K562 (cell line): ENCODE measurements at regions not wholly inside any gene's neighbourhood (a gene's known extent, or its start where the extent isn't known, plus 50 kb on each side); places are given as distances from the start of the nearest gene placed in this dataset.

Source experiments
- ATAC-seq: fragments of 200-7000 bp; cut with Tn5 transposase; 3 replicates; pipeline ENCODE4 v1.9.1; 2020; ENCODE audit warnings: moderate library complexity
- BruUV-seq: library from RNA; stranded (reverse); fragments of 400-500 nt; replicated peaks from 2 replicates; lab custom pipeline; 2021; lab: Mats Ljungman, UMichigan
- CTCF ChIA-PET: fragments of 300-600 bp; formaldehyde crosslinking; extraction: SDS; loops from one replicate; lab custom pipeline; 2021; ENCODE audit warnings: low intra/inter-chr PET ratio; lab: Yijun Ruan, JAX
- POLR2A ChIA-PET: fragments of 300-600, 350-650 bp; sonication (Branson Sonifier 250); formaldehyde crosslinking; extraction: SDS; loops from one replicate; lab custom pipeline; 2021; ENCODE audit warnings: antibody characterized with exemption, inconsistent platforms; lab: Yijun Ruan, JAX
- DNase-seq, 4 experiments: peaks; one replicate each; pipeline versions ENCODE4 v3.0.0 to v3.0.0-alpha.2; 2011 to 2018; ENCODE audit warnings: low spot score in 3 of 4, mixed read lengths in 3 of 4; ENCODE audit errors: extremely low read depth in 1 of 4
- FAIRE-seq: peaks from 2 replicates; lab custom pipeline; 2011; peaks lifted over from hg19 to GRCh38; lab: Jason Lieb, UNC
- H2AFZ ChIP-seq: 2 replicates; pipeline ENCODE4 v1.6.0; 2011; ENCODE audit warnings: low read depth, low read length, control low read depth, inconsistent platforms
- H3K27ac ChIP-seq: fragments of 200-600 bp; 3 replicates; pipeline ENCODE4 v1.8.0; 2011; ENCODE audit warnings: low read depth, mild to moderate bottlenecking, control low read depth, inconsistent platforms, low read length, moderate library complexity, mixed read lengths; ENCODE audit errors: extremely low read depth
- H3K27me3 ChIP-seq, 2 experiments: fragments of 300-600 bp in 1 of 2; 2 replicates in 1 of 2; 3 replicates in 1 of 2; pipeline versions ENCODE4 v1.6.0 to v1.8.0; 2011; ENCODE audit warnings: inconsistent platforms in 2 of 2, low read length in 2 of 2, mild to moderate bottlenecking in 1 of 2, mixed read lengths in 1 of 2, moderate library complexity in 1 of 2; ENCODE audit not compliant: control insufficient read depth in 2 of 2, insufficient read depth in 2 of 2
- H3K36me3 ChIP-seq: fragments of 300-600 bp; 3 replicates; pipeline ENCODE4 v1.8.0; 2011; ENCODE audit warnings: mild to moderate bottlenecking, low read length, inconsistent platforms; ENCODE audit not compliant: control insufficient read depth, insufficient read depth
- H3K4me1 ChIP-seq, 2 experiments: fragments of 200-600 bp in 1 of 2; replicated peaks in 1 of 2; 2 replicates in 1 of 2; 3 replicates in 1 of 2; pipeline versions ENCODE4 v1.5.1 to v1.8.0; 2011; ENCODE audit warnings: inconsistent platforms in 2 of 2, low read length in 2 of 2, mild to moderate bottlenecking in 1 of 2, mixed read lengths in 1 of 2, moderate library complexity in 1 of 2; ENCODE audit not compliant: control insufficient read depth in 2 of 2, insufficient read depth in 2 of 2
- H3K4me2 ChIP-seq: 2 replicates; pipeline ENCODE4 v1.6.1; 2011; ENCODE audit warnings: low read length, control low read depth, inconsistent platforms, mixed read lengths; ENCODE audit not compliant: insufficient read depth
- H3K4me3 ChIP-seq: fragments of 200-600 bp; sonication (generic), shearing (Covaris generic); 2 replicates; pipeline ENCODE4 v1.5.1; 2016; ENCODE audit warnings: control low read depth, inconsistent platforms
- H3K79me2 ChIP-seq: fragments of 200-600 bp; 3 replicates; pipeline ENCODE4 v1.8.0; 2011; ENCODE audit warnings: low read length, inconsistent platforms; ENCODE audit not compliant: control insufficient read depth, insufficient read depth
- H3K9ac ChIP-seq, 2 experiments: 2 replicates each; pipeline versions ENCODE4 v1.6.0 to v1.6.1; 2011; ENCODE audit warnings: low read depth in 2 of 2, low read length in 2 of 2, control low read depth in 1 of 2, inconsistent platforms in 1 of 2, mild to moderate bottlenecking in 1 of 2, mixed read lengths in 1 of 2; ENCODE audit not compliant: insufficient read depth in 1 of 2
- H3K9me1 ChIP-seq: one replicate; pipeline ENCODE4 v1.6.0; 2011; ENCODE audit warnings: inconsistent platforms, mild to moderate bottlenecking, low read length, moderate library complexity; ENCODE audit not compliant: control insufficient read depth, insufficient read depth
- H3K9me3 ChIP-seq: replicated peaks from 2 replicates; pipeline ENCODE4 v1.5.1; 2011; ENCODE audit warnings: low read depth, low read length, inconsistent platforms; ENCODE audit not compliant: control insufficient read depth, insufficient read depth
- H4K20me1 ChIP-seq: replicated peaks from 2 replicates; pipeline ENCODE4 v1.6.1; 2011; ENCODE audit warnings: low read length, inconsistent platforms, mixed read lengths; ENCODE audit not compliant: control insufficient read depth, insufficient read depth
- ADNP ChIP-seq: fragments of 200-800 bp; sonication (Bioruptor generic); IDR thresholded peaks from 2 replicates; pipeline ENCODE4 v1.6.1; 2016; ENCODE audit warnings: missing genetic modification characterization, missing compliant biosample characterization
- CBX1 ChIP-seq: sonication (generic); IDR thresholded peaks from 2 replicates; pipeline ENCODE4 v1.6.1; 2016; ENCODE audit warnings: antibody characterized with exemption, low read depth, mild to moderate bottlenecking
- CGGBP1 ChIP-seq: fragments of 250-450 bp; sonication (Bioruptor Pico); IDR thresholded peaks from 2 replicates; pipeline ENCODE4 v1.9.0; 2021; ENCODE audit warnings: mild to moderate bottlenecking
- CREM ChIP-seq: IDR thresholded peaks from 2 replicates; pipeline ENCODE4 v1.6.1; 2014; ENCODE audit warnings: antibody characterized with exemption, low read depth
- FOXA3 ChIP-seq, 2 experiments: fragments of 450-650 bp in 1 of 2; sonication (generic) in 1 of 2; formaldehyde crosslinking; IDR thresholded peaks in 1 of 2; conservative IDR thresholded peaks in 1 of 2; 2 replicates each; pipeline versions ENCODE4 v1.4.0 to v1.8.0; 2020 to 2022; ENCODE audit warnings: mild to moderate bottlenecking in 2 of 2, missing genetic modification reagents in 1 of 2
- KLF13 ChIP-seq: fragments of 450-650 bp; IDR thresholded peaks from 2 replicates; pipeline ENCODE4 v1.6.1; 2016; ENCODE audit warnings: missing genetic modification characterization, low read depth, mild to moderate bottlenecking, missing compliant biosample characterization, moderate library complexity, borderline replicate concordance
- LARP7 ChIP-seq: fragments of 450-650 bp; IDR thresholded peaks from 2 replicates; pipeline ENCODE4 v1.6.1; 2016
- NFIX ChIP-seq: fragments of 250-450 bp; sonication (Bioruptor Pico); IDR thresholded peaks from 2 replicates; pipeline ENCODE4 v1.4.0; 2020; ENCODE audit warnings: low read depth, mild to moderate bottlenecking, moderate library complexity
- PURB ChIP-seq: sonication (generic); formaldehyde crosslinking; IDR thresholded peaks from 2 replicates; pipeline ENCODE4 v1.9.0; 2021; ENCODE audit warnings: low read depth, mild to moderate bottlenecking, missing genetic modification reagents
- RBM22 ChIP-seq: fragments of 200-400 bp; formaldehyde crosslinking; IDR thresholded peaks from 2 replicates; pipeline ENCODE4 v1.6.1; 2018; ENCODE audit warnings: low read length, low read depth; ENCODE audit not compliant: poor library complexity, severe bottlenecking
- SMAD3 ChIP-seq: fragments of 450-650 bp; formaldehyde crosslinking; conservative IDR thresholded peaks from 2 replicates; pipeline ENCODE4 v1.4.0; 2020; ENCODE audit warnings: mild to moderate bottlenecking
- TAF7 ChIP-seq: fragments of 450-650 bp; IDR thresholded peaks from 2 replicates; pipeline ENCODE4 v1.6.1; 2016; ENCODE audit warnings: missing genetic modification characterization, missing compliant biosample characterization
- ZNF318 ChIP-seq, 2 experiments: fragments of 450-650 bp; IDR thresholded peaks; 2 replicates each; pipeline ENCODE4 v1.6.1; 2016; ENCODE audit warnings: mild to moderate bottlenecking in 2 of 2, borderline replicate concordance in 1 of 2, low read depth in 1 of 2, moderate library complexity in 1 of 2
- ZNF41 ChIP-seq: fragments of 250-450 bp; sonication (Bioruptor Pico); conservative IDR thresholded peaks from 2 replicates; pipeline ENCODE4 v1.4.0; 2020; ENCODE audit warnings: mild to moderate bottlenecking
- WGBS: fragments of 100-300 bp; shearing (Covaris generic); methylation state at CpG from one replicate; pipeline ENCODE4 v1.1.6; 2016; ENCODE audit warnings: low coverage, mixed read lengths; ENCODE audit not compliant: insufficient coverage; ENCODE audit errors: missing lambda C conversion rate; 5-methylcytosine and 5-hydroxymethylcytosine counted together
- in situ Hi-C: fragments of 300-500 bp; cut with MboI; formaldehyde crosslinking; loops from 4 replicates; pipeline ENCODE4 v1.15.0; 2018; ENCODE audit warnings: inconsistent platforms, mixed read lengths
- intact Hi-C: fragments of 100-400 bp; cut with micrococcal nuclease; formaldehyde crosslinking; loops from 2 replicates; pipeline ENCODE4 v1.14.2; 2022

DNA sequence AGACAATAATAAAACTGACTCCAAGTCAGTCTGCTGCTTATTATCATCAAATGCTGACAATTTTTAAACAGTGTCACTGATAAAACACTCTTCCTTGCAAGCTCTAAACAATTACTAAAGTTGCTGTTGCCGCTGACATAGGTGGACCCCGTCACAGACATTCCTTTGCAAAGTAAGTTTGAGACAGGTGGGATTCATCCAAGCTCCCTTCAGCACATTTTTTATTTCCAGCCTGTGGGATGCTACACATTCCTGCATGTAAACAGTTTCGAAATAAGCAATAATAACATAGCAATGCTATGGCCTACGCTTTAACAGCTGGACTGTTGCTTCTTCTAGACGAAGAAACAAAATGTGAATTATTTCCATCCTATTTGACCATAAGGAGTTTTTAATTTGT, 85.4 kb upstream of the HIF1A start:
- Histone ChIP-seq H3K9ac (no peak overlapping the region), H3K79me2 (no peaks in the 10 kb centered on the region), H4K20me1 (no peaks in the 10 kb centered on the region), H3K27ac (no peak overlapping the region), H3K9me1 (no peaks in the 10 kb centered on the region), H3K9me3 (no peaks in the 10 kb centered on the region), H3K27me3 (peaks cover 2 to 25% of the 10 kb centered on the region in 2 experiments; a peak in 4 of 5 replicates), H3K4me2 (no peak overlapping the region), H3K4me1 (no peaks in the 10 kb centered on the region), H3K4me3 (no peak overlapping the region), H3K36me3 (no peaks in the 10 kb centered on the region), H2AFZ (no peak overlapping the region)
- intact Hi-C loops (no loop called here), in situ Hi-C loops (no loop called here)
- BruUV-seq = no TSS peak
- POLR2A ChIA-PET = no interaction called here
- DNase-seq = no peak
- FAIRE-seq = no peak
- CTCF ChIA-PET = no interaction called here
- 9% methylated on average over 5 of the region's 5 CpGs for WGBS
- ATAC-seq = no peak
- TF ChIP-seq KLF13 = no peak
- no peak for TF ChIP-seq SMAD3 (CRISPR knock-in tag)
- TF ChIP-seq LARP7 = no peak
- TF ChIP-seq ZNF41 (CRISPR knock-in tag) = no peak
- TF ChIP-seq RBM22 = no peak
- TF ChIP-seq FOXA3 (CRISPR knock-in tag; conservative IDR thresholded peaks at IDR 0.05 in 1 of 2, IDR thresholded peaks at IDR 0.05 in 1 of 2) = no peak
- TF ChIP-seq CBX1 = no peak
- no peak for TF ChIP-seq CREM
- TF ChIP-seq TAF7 (tag) = no peak
- no peak for TF ChIP-seq NFIX (CRISPR knock-in tag)
- no peak for TF ChIP-seq ADNP
- no peak for TF ChIP-seq CGGBP1 (CRISPR knock-in tag)
- TF ChIP-seq ZNF318 (IDR thresholded peaks at IDR 0.05; ENCODE audit: borderline replicate concordance in 1 of 2, low read depth in 1 of 2) = no peak
- TF ChIP-seq PURB (CRISPR knock-in tag) = no peak
